ENCODE measurements at regions not wholly inside any gene's neighbourhood (a gene's known extent, or its start where the extent isn't known, plus 50 kb on each side); places are given as distances from the start of the nearest gene placed in this dataset.

GRCh38 chr18:22094358-22094734 is 75.0 kb upstream of the GATA6 start:
- DNase-seq, result peak in 1 of 3 donors; percentile 46
- WGBS, result 50% methylated on average over 4 of the region's 4 CpGs
- Histone ChIP-seq H3K4me1 (ENCODE audit: control insufficient read depth, insufficient read depth, low read length) (no peaks in the 10 kb centered on the region), H3K27ac (ENCODE audit: low read length) (no peak overlapping the region), H3K27me3 (ENCODE audit: control insufficient read depth, insufficient read depth) (no peaks in the 10 kb centered on the region), H3K9me3 (ENCODE audit: control insufficient read depth, low read length) (no peaks in the 10 kb centered on the region), H3K4me3 (ENCODE audit: low read length) (no peak overlapping the region)
- intact Hi-C loops (cut with DNase I), result no loop called here
- peak in 1 of 2 donors; percentile 26 for ATAC-seq

GRCh38 chr18:22098563-22098989 is 70.8 kb upstream of the GATA6 start:
- no peaks in the 10 kb centered on the region for H3K4me1 ChIP-seq (ENCODE audit: control insufficient read depth, insufficient read depth, low read length)
- H3K9me3 ChIP-seq (ENCODE audit: control insufficient read depth, low read length), result no peaks in the 10 kb centered on the region
- ATAC-seq (peak in 1 of 2 donors; percentile 26), DNase-seq (no peak)
- H3K4me3 ChIP-seq (ENCODE audit: low read length), result no peak overlapping the region
- intact Hi-C loops (cut with DNase I), result no loop called here
- WGBS, result 22% methylated on average over 3 of the region's 3 CpGs
- H3K27me3 ChIP-seq (ENCODE audit: control insufficient read depth, insufficient read depth), result no peaks in the 10 kb centered on the region
- no peak overlapping the region for H3K27ac ChIP-seq (ENCODE audit: low read length)

GRCh38 chr18:22099925-22100324 is 69.5 kb upstream of the GATA6 start:
- ATAC-seq, result no peak
- Histone ChIP-seq H3K4me1 (ENCODE audit: control insufficient read depth, insufficient read depth, low read length) (no peaks in the 10 kb centered on the region), H3K27ac (ENCODE audit: low read length) (no peak overlapping the region), H3K4me3 (ENCODE audit: low read length) (no peak overlapping the region), H3K9me3 (ENCODE audit: control insufficient read depth, low read length) (no peaks in the 10 kb centered on the region), H3K27me3 (ENCODE audit: control insufficient read depth, insufficient read depth) (no peaks in the 10 kb centered on the region)
- DNase-seq, result no peak
- WGBS, result 96% methylated on average over 2 of the region's 2 CpGs
- intact Hi-C loops (cut with DNase I), result no loop called here

- DNase-seq (no peak), ATAC-seq (no peak)
- Histone ChIP-seq H3K27ac (ENCODE audit: low read length) (no peak overlapping the region), H3K4me1 (ENCODE audit: control insufficient read depth, insufficient read depth, low read length) (no peaks in the 10 kb centered on the region), H3K9me3 (ENCODE audit: control insufficient read depth, low read length) (no peaks in the 10 kb centered on the region), H3K27me3 (ENCODE audit: control insufficient read depth, insufficient read depth) (no peaks in the 10 kb centered on the region), H3K4me3 (ENCODE audit: low read length) (no peak overlapping the region)
- intact Hi-C loops (cut with DNase I), result no loop called here
- 74% methylated on average over 4 of the region's 4 CpGs for WGBS
These were observed 67.7 kb upstream of the GATA6 start for GRCh38 chr18:22101731-22102130.

GRCh38 chr18:22102953-22103646 is 66.3 kb upstream of the GATA6 start:
- Histone ChIP-seq H3K4me3 (ENCODE audit: low read length) (no peak overlapping the region), H3K27me3 (ENCODE audit: control insufficient read depth, insufficient read depth) (no peaks in the 10 kb centered on the region), H3K4me1 (ENCODE audit: control insufficient read depth, insufficient read depth, low read length) (no peaks in the 10 kb centered on the region), H3K9me3 (ENCODE audit: control insufficient read depth, low read length) (no peaks in the 10 kb centered on the region), H3K27ac (ENCODE audit: low read length) (no peak overlapping the region)
- DNase-seq, result peak in 1 of 3 donors; percentile 63
- peak; percentile 34 to 70 for ATAC-seq
- 41% methylated on average over 7 of the region's 7 CpGs for WGBS
- intact Hi-C loops (cut with DNase I), result no loop called here

- DNase-seq, result no peak
- 73% methylated on average over 6 of the region's 6 CpGs for WGBS
- Histone ChIP-seq H3K9me3 (ENCODE audit: control insufficient read depth, low read length) (no peaks in the 10 kb centered on the region), H3K4me1 (ENCODE audit: control insufficient read depth, insufficient read depth, low read length) (no peaks in the 10 kb centered on the region), H3K27ac (ENCODE audit: low read length) (no peak overlapping the region), H3K4me3 (ENCODE audit: low read length) (no peak overlapping the region), H3K27me3 (ENCODE audit: control insufficient read depth, insufficient read depth) (no peaks in the 10 kb centered on the region)
- intact Hi-C loops (cut with DNase I), result no loop called here
- ATAC-seq, result no peak
These were observed 65.8 kb upstream of the GATA6 start for GRCh38 chr18:22103647-22104031.

GRCh38 chr18:22106536-22107292 is 62.7 kb upstream of the GATA6 start:
- Histone ChIP-seq H3K9me3 (ENCODE audit: control insufficient read depth, low read length) (no peaks in the 10 kb centered on the region), H3K27ac (ENCODE audit: low read length) (no peak overlapping the region), H3K27me3 (ENCODE audit: control insufficient read depth, insufficient read depth) (no peaks in the 10 kb centered on the region), H3K4me3 (ENCODE audit: low read length) (no peak overlapping the region), H3K4me1 (ENCODE audit: control insufficient read depth, insufficient read depth, low read length) (no peaks in the 10 kb centered on the region)
- intact Hi-C loops (cut with DNase I), result no loop called here
- DNase-seq, result no peak
- ATAC-seq, result no peak
- 84% methylated on average over 4 of the region's 4 CpGs for WGBS

- Histone ChIP-seq H3K9me3 (ENCODE audit: control insufficient read depth, low read length) (no peaks in the 10 kb centered on the region), H3K4me3 (ENCODE audit: low read length) (no peak overlapping the region), H3K27me3 (ENCODE audit: control insufficient read depth, insufficient read depth) (no peaks in the 10 kb centered on the region), H3K27ac (ENCODE audit: low read length) (no peak overlapping the region), H3K4me1 (ENCODE audit: control insufficient read depth, insufficient read depth, low read length) (no peaks in the 10 kb centered on the region)
- ATAC-seq (no peak), DNase-seq (no peak)
- WGBS, result 65% methylated on average over 2 of the region's 2 CpGs
- intact Hi-C loops (cut with DNase I), result no loop called here
These were observed 60.7 kb upstream of the GATA6 start for GRCh38 chr18:22108674-22109073.

GRCh38 chr18:22109535-22109934 is 59.9 kb upstream of the GATA6 start:
- WGBS, result 79% methylated on average over 4 of the region's 4 CpGs
- Histone ChIP-seq H3K27ac (ENCODE audit: low read length) (no peak overlapping the region), H3K9me3 (ENCODE audit: control insufficient read depth, low read length) (no peaks in the 10 kb centered on the region), H3K4me1 (ENCODE audit: control insufficient read depth, insufficient read depth, low read length) (no peaks in the 10 kb centered on the region), H3K4me3 (ENCODE audit: low read length) (no peak overlapping the region), H3K27me3 (ENCODE audit: control insufficient read depth, insufficient read depth) (no peaks in the 10 kb centered on the region)
- no peak for ATAC-seq
- intact Hi-C loops (cut with DNase I), result no loop called here
- DNase-seq, result no peak

GRCh38 chr18:22110461-22110924 is 58.9 kb upstream of the GATA6 start:
- ATAC-seq, result no peak
- Histone ChIP-seq H3K27ac (ENCODE audit: low read length) (no peak overlapping the region), H3K4me3 (ENCODE audit: low read length) (no peak overlapping the region), H3K9me3 (ENCODE audit: control insufficient read depth, low read length) (no peaks in the 10 kb centered on the region), H3K27me3 (ENCODE audit: control insufficient read depth, insufficient read depth) (no peaks in the 10 kb centered on the region), H3K4me1 (ENCODE audit: control insufficient read depth, insufficient read depth, low read length) (no peaks in the 10 kb centered on the region)
- DNase-seq, result no peak
- intact Hi-C loops (cut with DNase I), result no loop called here
- 56% methylated on average over 9 of the region's 9 CpGs for WGBS

GRCh38 chr18:22112215-22112614 is 57.2 kb upstream of the GATA6 start:
- no peak overlapping the region for H3K27ac ChIP-seq (ENCODE audit: low read length)
- H3K4me3 ChIP-seq (ENCODE audit: low read length), result no peak overlapping the region
- H3K9me3 ChIP-seq (ENCODE audit: control insufficient read depth, low read length), result no peaks in the 10 kb centered on the region
- 81% methylated on average over 5 of the region's 5 CpGs for WGBS
- intact Hi-C loops (cut with DNase I), result no loop called here
- no peaks in the 10 kb centered on the region for H3K27me3 ChIP-seq (ENCODE audit: control insufficient read depth, insufficient read depth)
- peaks cover 3% of the 10 kb centered on the region for H3K4me1 ChIP-seq (ENCODE audit: control insufficient read depth, insufficient read depth, low read length)
- ATAC-seq (no peak), DNase-seq (no peak)

Data from right cardiac atrium (tissue), 5 donors.